H1 (cell line): ENCODE measurements at regions not wholly inside any gene's neighbourhood (a gene's known extent, or its start where the extent isn't known, plus 50 kb on each side); places are given as distances from the start of the nearest gene placed in this dataset.

Experiments used
- ATF3 ChIP-seq: IDR thresholded peaks from 2 replicates; pipeline ENCODE4 v1.6.1; 2011; ENCODE audit warnings: low read depth, mild to moderate bottlenecking, low read length; ENCODE audit not compliant: insufficient read depth
- CTCF ChIP-seq, 3 experiments: IDR thresholded peaks; 1 replicate in 2 of 3; 2 replicates in 1 of 3; pipeline versions ENCODE4 v1.5.1 to v1.6.1; 2011; ENCODE audit warnings: low read length in 3 of 3, mild to moderate bottlenecking in 3 of 3, inconsistent platforms in 2 of 3, low read depth in 1 of 3, moderate library complexity in 1 of 3; ENCODE audit not compliant: insufficient read depth in 1 of 3; ENCODE audit errors: control extremely low read depth in 1 of 3
- HDAC2 ChIP-seq, 2 experiments: fragments of 300-600 bp in 1 of 2; sonication (generic) in 1 of 2; IDR thresholded peaks; 2 replicates each; pipeline ENCODE4 v1.6.1; 2011 to 2012; ENCODE audit warnings: low read depth in 2 of 2, low read length in 2 of 2, mild to moderate bottlenecking in 2 of 2, moderate library complexity in 2 of 2, borderline replicate concordance in 1 of 2, inconsistent platforms in 1 of 2
- JUN ChIP-seq: IDR thresholded peaks from 2 replicates; pipeline ENCODE4 v1.6.1; 2011; ENCODE audit warnings: low read depth, mild to moderate bottlenecking, improper control_type of control experiment, low read length
- TCF12 ChIP-seq: IDR thresholded peaks from 2 replicates; pipeline ENCODE4 v1.6.1; 2011; ENCODE audit warnings: low read depth, mild to moderate bottlenecking, low read length

GRCh38 chr16:9408297-9408878 is 316.9 kb downstream of the HAPSTR1 start:
- no peak for TF ChIP-seq JUN
- TF ChIP-seq HDAC2 (IDR thresholded peaks at IDR 0.05; ENCODE audit: borderline replicate concordance in 1 of 2, low read depth in 2 of 2, low read length in 2 of 2) = no peak
- TF ChIP-seq TCF12 = no peak
- no peak for TF ChIP-seq CTCF (IDR thresholded peaks at IDR 0.05; ENCODE audit: control extremely low read depth in 1 of 3, insufficient read depth in 1 of 3, low read depth in 1 of 3, low read length in 3 of 3)
- TF ChIP-seq ATF3 = no peak
